ENCODE measurements at regions not wholly inside any gene's neighbourhood (a gene's known extent, or its start where the extent isn't known, plus 50 kb on each side); places are given as distances from the start of the nearest gene placed in this dataset.

DNA sequence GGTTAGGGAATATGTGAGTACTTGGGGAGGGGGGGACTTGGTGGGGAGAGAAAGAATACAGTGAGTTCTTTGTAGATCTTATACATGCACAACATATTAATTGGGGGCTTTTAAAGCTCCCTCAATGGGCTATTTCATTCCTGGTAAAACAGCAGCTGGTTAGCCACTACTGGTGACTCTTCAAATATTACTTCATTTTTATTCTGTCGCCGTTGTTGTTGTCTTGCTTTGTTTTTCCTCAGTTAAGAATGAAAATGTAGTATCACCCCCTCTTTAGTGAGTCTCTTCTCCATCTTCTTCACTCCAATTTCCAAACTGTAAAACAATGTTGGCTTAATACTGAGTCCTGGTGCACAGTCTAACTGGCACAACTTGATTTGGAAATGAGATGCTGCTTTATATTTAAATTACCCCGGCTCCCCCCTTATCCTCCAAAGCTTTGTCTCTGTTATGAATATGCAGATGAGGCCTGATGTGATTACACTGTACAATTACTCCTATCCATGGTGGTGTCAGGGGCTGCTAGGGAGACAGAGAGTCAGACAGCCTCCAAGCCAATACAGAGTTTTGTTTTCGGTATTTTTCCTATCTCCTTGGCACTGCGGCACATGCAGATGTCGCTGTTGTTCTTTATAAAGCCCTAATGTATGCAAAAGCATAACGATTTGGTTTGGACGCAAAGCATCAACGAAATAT lies 256.9 kb upstream of the PMFBP1 start:
- intact Hi-C loops (cut with DNase I) = no loop called here
- peak; percentile 29 to 92 (median 76) for DNase-seq

DNA sequence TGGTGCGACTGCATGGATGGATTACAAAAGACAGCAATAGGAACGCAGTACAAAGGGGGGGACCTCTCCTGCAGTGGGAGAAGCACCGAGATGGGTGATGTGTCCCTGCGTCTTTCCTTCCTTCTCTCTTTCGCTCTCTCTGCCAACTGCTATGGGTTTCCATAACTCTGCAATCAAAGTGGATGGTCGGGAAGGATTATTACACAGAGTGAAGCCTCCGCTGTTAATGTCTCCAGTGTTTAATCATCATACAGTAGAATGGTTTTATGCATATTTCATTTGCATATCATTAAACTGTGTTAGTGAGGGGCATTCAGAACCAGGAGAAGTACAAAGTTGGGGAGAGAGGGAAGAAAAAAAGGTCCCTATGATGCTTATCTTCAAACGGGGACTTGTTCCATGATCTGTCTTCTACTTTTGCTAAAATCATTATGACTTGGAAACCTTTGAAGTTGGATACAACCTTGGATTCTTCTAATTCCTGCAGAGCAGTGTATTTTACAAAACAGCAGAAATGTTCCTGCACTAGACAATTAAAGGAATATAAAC lies 255.9 kb upstream of the PMFBP1 start:
- intact Hi-C loops (cut with DNase I) = no loop called here
- DNase-seq = peak in 37 of 42 donors; percentile 5 to 76 (median 45)

DNA sequence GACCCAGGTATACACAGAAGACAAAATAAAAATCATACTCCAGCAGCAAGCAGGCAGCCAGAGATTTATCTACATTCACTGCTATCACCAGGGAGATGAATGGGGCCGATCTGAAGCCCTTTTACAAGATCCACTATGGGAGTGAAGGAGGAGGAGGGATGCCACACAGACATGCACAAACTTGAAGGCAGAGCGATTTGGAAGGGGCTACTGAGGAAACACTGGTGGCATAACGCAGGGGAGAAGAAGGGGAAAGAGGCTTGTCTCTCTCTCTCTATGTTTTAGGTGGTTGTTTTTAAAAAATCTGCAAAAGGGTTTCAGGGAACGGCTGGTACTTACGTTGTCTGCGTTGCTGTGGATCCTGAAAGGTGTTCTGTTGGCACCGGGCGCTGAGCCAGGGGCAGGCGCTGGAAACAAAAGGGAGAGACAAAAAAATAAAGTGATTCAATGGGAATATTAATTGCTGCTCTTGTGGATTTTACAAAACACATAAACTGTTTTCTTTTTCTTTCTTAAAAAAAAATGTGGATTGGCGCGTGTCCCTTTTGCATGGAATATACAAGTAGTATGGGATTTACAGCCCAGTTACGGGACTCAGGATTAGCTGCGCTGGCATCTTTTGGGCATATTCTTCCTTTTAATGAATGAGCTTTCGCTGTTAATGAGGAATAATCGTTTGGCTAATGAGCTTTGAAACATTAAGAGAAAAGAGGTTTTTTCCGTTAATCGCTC lies 255.3 kb upstream of the PMFBP1 start:
- DNase-seq = peak in 41 of 42 donors; percentile 27 to 79 (median 53)
- intact Hi-C loops (cut with DNase I) = no loop called here

DNA sequence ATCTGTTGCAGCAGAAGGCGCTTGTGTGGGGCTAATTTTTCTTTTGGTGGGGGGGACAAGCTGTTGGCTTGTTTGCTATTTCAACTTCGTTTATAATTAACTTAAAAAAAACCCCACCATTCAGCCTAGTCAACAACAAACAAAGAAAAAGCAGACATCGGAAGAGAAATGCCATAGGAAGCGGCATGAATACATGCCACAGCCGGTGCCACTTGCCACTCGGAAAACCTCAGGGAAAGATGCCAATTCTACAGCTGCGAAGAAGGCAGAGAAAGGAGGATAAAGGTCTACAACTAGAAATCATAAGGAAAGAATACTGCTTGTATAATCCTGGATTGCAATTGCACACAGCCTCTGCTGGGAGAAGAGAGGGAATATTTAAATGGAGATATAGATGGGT lies 254.4 kb upstream of the PMFBP1 start:
- DNase-seq = peak in 29 of 42 donors; percentile 3 to 75 (median 40)
- intact Hi-C loops (cut with DNase I) = no loop called here

DNA sequence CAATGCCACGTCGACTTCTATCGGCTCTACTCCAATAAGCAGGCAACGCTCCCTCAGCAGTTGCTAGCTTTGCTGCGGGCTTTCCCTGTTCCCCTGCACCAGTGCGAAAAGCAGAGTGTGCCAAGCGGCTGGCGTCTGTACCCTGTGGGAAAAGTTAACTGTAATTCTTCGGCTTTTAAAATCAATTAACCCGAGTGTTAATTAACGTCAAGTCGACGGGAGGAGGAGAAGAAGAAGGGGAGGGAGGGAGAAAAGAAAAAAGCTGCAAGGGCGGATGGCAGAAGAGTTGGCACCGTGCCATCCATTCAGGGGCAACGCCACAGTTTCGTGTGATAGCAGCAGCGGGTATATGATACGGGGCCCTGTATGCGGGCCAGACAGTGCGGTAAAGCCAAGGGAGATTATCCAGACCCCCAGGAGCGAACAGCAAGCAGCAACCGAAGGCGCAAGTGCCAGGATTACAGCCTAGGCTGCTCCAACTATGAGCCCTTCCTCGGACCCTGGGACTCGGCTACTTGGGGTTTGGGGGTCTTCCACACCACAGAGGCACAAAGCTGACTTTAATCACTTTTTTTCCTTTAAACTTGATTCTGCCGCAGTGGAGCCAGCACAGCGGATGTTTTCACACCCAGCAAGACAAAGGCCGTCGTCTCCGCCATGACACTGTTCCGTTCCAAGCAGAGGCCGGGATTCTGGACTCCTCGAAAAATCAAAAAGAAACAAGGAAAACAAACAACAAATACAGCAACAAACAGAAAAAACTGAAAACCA lies 253.8 kb upstream of the PMFBP1 start:
- intact Hi-C loops (cut with DNase I) = no loop called here
- DNase-seq = peak; percentile 61 to 92 (median 79)

DNA sequence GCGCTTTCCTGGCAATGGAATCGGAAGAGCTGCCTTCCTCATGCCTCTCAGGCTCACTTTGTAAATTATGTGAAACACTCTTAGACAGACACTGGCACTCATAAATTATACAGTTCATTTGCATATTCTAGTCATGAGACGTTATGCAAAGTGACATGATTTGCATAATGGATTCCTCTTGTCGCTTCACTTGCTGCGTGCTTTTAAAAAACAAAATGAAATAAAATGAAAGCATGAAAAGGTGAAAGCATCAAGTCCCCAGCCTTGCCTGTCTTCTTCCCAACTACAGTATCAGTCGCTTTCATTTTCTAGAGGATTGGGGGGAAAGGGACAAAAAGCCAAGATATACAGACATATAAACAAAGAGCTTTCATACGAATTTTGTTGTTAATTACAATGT lies 252.8 kb upstream of the PMFBP1 start:
- DNase-seq = peak in 2 of 42 donors; percentile 7 to 14
- intact Hi-C loops (cut with DNase I) = no loop called here

DNA sequence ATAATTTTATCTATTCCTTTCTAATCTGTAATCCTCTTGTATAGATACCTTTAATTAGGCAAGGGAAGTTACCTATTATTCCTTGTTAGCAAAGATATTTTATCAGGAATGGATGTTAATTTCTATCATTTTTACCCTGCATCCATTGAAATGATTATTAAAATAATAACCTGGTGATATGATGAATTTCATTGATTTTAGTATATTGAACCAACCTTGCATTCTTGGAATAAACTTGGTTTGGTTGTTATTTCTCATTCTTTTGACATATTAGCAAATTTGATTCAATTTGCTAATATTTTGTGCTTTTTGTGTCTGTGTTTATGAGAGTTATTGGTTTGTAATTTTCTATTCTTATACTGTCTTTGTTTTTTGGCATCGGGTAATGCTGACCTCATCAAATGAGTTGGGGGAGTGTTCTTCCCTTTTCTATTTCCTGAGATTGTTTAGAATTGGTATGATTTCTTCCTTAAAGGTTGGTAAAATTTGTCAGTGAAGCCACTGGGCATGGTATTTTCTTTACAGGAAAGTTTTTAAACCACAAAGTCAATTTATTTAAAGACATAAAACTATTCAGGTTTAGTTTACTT lies 250.4 kb upstream of the PMFBP1 start:
- intact Hi-C loops (cut with DNase I) = no loop called here
- no peak for DNase-seq

DNA sequence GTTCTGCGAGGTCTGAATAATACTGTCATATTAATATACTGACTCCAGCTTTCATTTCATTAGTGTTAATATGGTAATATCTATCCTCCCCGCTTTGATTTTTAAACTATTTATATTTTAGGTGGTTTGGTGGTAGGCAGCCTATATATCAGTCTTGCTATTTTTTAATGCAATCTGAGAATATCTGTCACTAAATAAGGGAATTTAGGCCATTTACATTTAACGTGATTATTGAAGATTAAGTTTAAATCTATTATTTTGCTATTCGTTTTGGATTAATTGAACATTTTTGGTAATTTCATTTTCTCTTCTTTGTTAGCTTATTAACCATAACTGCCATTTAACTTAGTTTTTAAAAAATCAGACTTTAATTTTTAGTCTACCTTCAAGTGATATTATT lies 247.7 kb upstream of the PMFBP1 start:
- intact Hi-C loops (cut with DNase I) = no loop called here

DNA sequence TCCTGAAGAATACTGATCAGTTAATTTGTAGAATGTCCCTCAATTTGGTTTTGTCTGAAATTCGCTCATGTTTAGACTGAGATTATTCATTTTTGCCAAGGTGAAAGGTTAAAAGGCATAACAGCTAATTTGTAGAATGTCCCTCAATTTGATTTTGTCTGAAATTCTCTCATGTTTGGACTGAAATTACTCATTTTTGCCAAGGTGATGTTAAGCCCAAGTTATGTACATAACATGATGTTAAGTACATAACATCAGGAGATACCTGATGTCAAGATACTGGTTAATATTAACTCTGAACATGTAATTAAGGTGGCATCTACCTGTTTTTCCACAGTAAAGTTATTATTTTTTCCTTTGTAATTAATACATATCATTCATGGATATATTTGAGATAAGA lies 243.4 kb upstream of the PMFBP1 start:
- no peak for DNase-seq
- intact Hi-C loops (cut with DNase I) = no loop called here

More for the DNA sequence above, 247.7 kb upstream of the PMFBP1 start:
- no peak for DNase-seq

DNA sequence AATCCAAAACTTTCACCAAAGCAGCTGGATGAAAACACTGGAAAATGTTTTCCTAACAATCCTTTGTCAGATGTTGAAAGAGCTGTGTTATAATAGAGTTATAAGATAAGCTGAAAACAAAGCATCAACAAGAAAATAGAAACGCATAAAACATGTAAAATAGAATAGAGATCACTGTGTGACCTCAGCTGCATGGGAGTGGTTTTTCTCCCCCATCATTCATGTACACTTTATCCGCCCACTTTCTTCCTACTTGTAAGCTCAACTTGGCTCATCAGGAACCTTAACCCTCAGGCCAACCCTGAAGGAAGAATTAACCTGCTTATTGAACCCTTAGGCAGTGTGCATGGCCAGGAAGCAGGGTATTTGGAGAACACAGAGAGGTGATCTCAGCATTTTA lies 238.5 kb upstream of the PMFBP1 start:
- DNase-seq = no peak
- intact Hi-C loops (cut with DNase I) = no loop called here

DNA sequence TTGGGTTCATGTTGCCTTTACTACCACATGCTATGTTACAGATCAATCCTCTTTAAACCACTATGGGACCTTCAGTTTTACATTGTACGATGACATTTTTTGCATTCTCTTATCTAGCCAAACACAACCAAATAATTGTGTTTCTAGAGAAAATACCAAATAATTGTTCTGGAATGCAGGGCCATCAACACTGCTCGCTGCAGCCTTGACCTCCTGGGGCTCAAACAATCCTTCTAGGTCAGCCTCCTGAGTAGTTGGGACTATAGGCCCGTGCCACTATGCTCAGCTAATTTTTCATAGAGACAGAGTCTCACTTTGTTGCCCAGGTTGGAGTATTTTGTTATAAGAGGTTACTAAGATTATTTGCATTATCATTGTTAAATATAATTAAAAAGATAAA lies 237.5 kb upstream of the PMFBP1 start:
- intact Hi-C loops (cut with DNase I) = no loop called here

DNA sequence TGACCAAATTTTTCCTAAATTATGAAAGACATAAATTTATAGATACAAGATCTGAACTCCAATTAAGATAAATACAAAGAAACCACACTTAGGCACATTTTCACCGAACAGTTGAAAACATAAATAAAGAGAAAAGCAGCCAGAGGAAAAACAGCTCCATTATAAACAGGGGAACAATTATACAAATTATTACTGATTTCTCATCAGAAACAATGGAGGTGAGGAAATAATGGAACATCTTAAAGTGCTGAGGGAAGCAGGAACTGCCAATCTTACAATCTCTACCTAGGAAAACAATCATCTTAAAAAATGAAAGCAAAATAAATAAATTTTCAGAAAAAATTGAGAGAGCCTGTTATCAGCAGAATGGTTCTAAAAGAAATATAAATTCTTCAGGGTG lies 234.4 kb upstream of the PMFBP1 start:
- no peak for DNase-seq
- intact Hi-C loops (cut with DNase I) = no loop called here

More for the DNA sequence above, 237.5 kb upstream of the PMFBP1 start:
- no peak for DNase-seq

DNA sequence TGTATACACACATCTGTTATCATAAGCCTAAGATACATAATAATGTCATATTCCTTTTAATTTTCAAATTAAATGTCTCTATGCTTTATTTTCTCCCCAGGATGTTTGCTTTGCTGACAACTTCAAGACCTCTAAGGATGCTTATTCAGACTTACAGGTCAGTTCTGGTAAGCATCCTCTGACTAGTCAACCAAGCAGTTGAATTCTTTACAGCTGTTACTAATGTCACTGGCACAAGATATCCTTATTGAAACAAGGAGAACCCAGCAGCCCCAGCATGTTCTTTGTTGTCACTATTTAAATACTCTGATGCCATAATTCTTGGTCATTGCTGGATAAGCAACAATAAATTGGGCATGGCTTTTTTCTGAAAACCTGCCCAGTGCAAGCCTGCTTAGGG lies 232.3 kb upstream of the PMFBP1 start:
- intact Hi-C loops (cut with DNase I) = no loop called here
- DNase-seq = no peak

DNA sequence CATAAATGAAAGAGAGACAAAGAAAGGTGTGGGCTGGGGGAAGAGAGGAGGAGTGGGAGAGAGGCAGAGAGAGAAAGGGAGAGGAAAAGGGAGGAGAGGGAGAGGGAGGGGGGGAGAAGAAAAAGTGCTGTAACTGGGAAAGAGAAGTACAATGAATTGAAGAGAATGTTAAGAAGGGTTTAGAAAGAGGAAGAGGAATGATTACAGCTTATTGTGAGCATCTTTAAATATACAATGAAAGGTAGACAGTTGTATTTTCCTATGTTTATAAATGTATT lies 229.1 kb upstream of the PMFBP1 start:
- intact Hi-C loops (cut with DNase I) = no loop called here
- DNase-seq = no peak

DNA sequence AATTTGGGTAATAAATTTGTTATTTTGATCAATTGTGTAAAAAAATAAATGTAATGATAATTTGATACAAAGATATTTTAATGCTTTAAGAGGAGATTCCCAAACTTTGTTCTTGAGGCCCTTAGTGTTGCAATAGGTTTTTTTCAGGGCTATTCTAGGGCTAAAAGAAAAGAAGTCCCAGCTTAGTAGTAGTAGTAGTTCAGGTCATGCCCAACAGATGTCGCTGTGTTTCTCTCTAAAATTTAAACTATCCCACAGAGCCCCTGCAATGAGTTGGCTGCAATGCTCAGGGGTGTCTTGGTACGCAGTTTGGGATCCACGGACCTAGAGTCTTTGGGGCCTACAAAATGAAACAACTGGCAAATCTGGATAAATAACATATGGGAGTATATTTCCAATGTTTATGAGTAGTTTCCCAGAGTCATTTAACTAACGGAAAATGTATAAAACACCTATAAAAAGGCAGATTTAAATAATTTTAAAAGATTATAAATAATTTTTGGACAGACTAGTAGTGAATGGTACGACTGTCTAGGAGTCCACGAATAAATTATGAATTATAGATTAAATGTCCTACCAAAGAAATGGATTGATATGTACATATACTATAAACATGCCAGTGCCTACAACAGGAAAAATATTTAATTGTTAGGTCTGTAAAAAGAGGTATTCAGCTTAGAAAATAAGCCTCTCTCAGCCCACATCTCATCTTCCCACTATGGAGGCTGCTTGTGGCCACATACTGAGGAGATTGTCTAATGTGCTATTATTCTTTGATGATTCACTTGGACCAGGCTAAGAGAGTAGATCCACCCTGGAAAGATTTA lies 228.5 kb upstream of the PMFBP1 start:
- DNase-seq = peak in 37 of 42 donors; percentile 7 to 89 (median 53)

DNA sequence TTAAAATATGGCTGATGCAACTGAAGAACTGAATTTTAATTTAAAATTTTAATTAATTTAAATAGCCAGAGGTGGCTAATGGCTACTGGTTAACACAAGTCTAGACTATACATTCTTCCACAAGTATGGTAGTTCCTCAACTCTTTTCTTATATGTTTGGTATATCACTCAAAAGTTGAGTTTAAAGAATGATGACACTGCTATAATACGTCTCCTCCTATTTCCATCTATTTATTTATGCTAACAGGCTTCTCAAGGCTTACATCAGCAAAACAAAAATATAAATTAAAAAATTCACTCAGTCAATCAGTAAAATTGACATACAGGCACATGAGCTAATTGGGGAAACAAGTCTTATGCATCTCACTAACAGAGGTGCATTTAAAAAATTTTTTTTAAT lies 227.9 kb upstream of the PMFBP1 start:
- no peak for DNase-seq
- intact Hi-C loops (cut with DNase I) = no loop called here

More for the DNA sequence above, 228.5 kb upstream of the PMFBP1 start:
- intact Hi-C loops (cut with DNase I) = no loop called here

DNA sequence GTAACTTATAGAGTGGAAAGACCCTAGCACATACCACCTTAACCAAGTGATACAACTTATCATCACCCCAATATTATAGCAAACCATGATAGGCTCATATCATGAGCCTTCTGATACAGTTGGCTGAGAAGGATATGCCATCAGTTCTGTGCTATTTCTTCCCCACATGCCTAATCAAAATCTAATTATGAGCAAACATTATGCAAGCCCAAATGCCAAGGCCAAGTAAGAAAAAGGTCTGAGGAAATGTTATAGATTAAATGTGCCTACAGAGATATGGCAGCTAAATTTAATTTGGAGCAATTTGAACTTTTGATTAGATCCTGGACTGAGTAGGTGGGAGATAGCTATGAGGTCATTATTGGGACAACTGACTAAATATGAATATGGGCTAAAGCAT lies 225.9 kb upstream of the PMFBP1 start:
- DNase-seq = no peak
- intact Hi-C loops (cut with DNase I) = no loop called here

DNA sequence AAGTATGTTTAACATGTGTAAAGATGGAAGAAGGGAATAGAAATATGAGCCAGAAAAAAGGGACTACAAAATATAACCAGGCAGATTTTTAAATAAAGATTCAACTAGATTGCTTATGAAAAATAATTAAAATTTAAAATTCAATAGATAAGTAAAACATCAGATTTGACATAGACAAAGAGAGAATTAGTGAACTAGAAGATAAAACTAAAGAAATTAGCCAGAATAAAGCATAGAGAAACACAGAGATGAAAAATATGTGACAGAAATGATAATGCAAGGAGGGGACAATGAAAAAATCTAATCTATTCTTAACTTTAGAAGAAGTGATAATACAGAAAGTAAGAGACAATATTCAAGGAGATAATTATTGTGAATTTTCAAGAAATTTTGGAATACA lies 222.6 kb upstream of the PMFBP1 start:
- intact Hi-C loops (cut with DNase I) = no loop called here
- DNase-seq = no peak

DNA sequence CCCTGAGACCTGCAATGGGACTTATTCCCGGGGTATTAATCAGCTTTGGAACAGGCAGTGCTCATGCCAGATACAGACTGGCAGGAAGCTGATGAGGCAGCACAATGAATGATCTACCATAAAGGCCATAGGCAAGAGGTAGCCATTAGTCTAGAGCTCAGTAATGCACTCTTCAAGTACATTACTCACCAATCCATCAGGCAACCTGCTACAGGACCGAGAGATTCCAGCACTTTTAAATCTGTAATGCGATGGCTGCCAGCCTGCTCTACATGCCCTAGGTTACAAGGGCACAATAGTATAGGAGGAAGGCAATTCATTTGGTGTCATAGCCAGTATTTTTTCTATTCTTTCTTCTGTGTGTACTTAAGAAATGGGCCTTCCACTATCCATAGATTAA lies 217.8 kb upstream of the PMFBP1 start:
- intact Hi-C loops (cut with DNase I) = no loop called here
- DNase-seq = no peak
